Tibial nerve (tissue), 4 donors: ENCODE measurements at regions not wholly inside any gene's neighbourhood (a gene's known extent, or its start where the extent isn't known, plus 50 kb on each side); places are given as distances from the start of the nearest gene placed in this dataset.

Experiments used
- DNase-seq, 2 donors: peaks; one replicate each; pipeline ENCODE4 v3.0.0-alpha.2; 2019; ENCODE audit warnings: low spot score in 2 of 2
- H3K27ac ChIP-seq, 4 donors: fragments of 200-600 bp; sonication (generic) in 3 of 4; one replicate each; pipeline ENCODE4 v1.5.1; 2017 to 2019; ENCODE audit warnings: mild to moderate bottlenecking in 1 of 4
- H3K27me3 ChIP-seq, 2 donors: fragments of 200-600 bp; sonication (generic) in 1 of 2; one replicate each; pipeline versions ENCODE4 v1.5.1 to v1.6.0; 2017 to 2019
- H3K36me3 ChIP-seq, 3 donors: fragments of 200-600 bp; sonication (generic); one replicate each; pipeline ENCODE4 v1.5.1; 2018 to 2019
- H3K4me1 ChIP-seq, 4 donors: fragments of 200-600 bp; sonication (generic) in 3 of 4; one replicate each; pipeline ENCODE4 v1.5.1; 2017 to 2019
- H3K4me3 ChIP-seq, 4 donors: fragments of 200-600 bp; sonication (generic) in 3 of 4; one replicate each; pipeline ENCODE4 v1.5.1; 2017 to 2019; ENCODE audit warnings: mild to moderate bottlenecking in 1 of 4, moderate library complexity in 1 of 4
- H3K9me3 ChIP-seq, 4 donors: fragments of 200-600 bp; sonication (generic) in 3 of 4; one replicate each; pipeline ENCODE4 v1.5.1; 2017 to 2019
- CTCF ChIP-seq, 5 experiments: fragments of 200-600 bp in 3 of 5; fragments of 450-650 bp in 2 of 5; sonication (generic) in 3 of 5; IDR thresholded peaks; one replicate each; pipeline ENCODE4 v1.5.1; 2016 to 2019; ENCODE audit warnings: antibody characterized with exemption in 5 of 5, mild to moderate bottlenecking in 3 of 5, moderate library complexity in 2 of 5
- EP300 ChIP-seq, 2 donors: sonication (generic); formaldehyde crosslinking; IDR thresholded peaks; one replicate each; pipeline ENCODE4 v1.6.1; 2017; ENCODE audit warnings: antibody characterized with exemption in 2 of 2, mild to moderate bottlenecking in 1 of 2
- POLR2A ChIP-seq, 2 donors: fragments of 450-650 bp; IDR thresholded peaks; one replicate each; pipeline ENCODE4 v1.6.1; 2017; ENCODE audit warnings: antibody characterized with exemption in 2 of 2, mild to moderate bottlenecking in 2 of 2, moderate library complexity in 2 of 2
- WGBS, 2 donors: methylation state at CpG; one replicate each; pipeline ENCODE4 v1.1.5; 2018; 5-methylcytosine and 5-hydroxymethylcytosine counted together

DNA sequence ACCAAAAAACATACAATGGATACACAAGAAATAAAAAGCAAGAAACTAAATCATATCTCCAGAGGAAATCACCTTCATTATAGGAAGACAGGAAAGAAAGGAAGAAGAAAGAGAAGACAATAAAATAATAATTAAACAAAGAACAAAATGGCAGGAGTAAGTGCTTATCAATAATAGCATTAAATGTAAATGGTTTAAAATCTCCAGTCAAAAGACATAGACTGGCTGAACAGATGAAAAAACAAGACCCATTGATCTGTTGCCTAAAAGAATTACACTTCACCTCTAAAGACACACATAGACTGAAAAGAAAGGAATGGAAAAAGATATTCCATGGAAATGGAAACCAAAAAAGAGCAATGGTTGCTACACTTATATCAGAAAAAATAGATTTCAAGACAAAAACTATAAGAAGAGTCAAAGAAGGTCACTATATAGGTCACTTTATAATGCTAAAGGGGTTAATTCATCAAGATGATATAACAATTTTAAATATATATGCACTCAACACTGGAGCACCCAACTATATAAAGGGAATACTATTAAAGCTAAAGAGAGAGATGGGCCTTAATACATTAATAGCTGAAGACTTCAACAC is 118.4 kb upstream of the SESN3 start:
- H3K27ac ChIP-seq, result no peak overlapping the region
- H3K9me3 ChIP-seq, result peaks cover 0 to 7% (median 0%) of the 10 kb centered on the region in 4 donors
- no peaks in the 10 kb centered on the region for H3K27me3 ChIP-seq
- TF ChIP-seq POLR2A (IDR thresholded peaks at IDR 0.05) (no peak), EP300 (IDR thresholded peaks at IDR 0.05) (no peak), CTCF (IDR thresholded peaks at IDR 0.05) (no peak)
- H3K36me3 ChIP-seq, result no peaks in the 10 kb centered on the region
- peaks cover 0 to 3% (median 0%) of the 10 kb centered on the region in 4 donors for H3K4me1 ChIP-seq
- no peak overlapping the region for H3K4me3 ChIP-seq
- no peak for DNase-seq

DNA sequence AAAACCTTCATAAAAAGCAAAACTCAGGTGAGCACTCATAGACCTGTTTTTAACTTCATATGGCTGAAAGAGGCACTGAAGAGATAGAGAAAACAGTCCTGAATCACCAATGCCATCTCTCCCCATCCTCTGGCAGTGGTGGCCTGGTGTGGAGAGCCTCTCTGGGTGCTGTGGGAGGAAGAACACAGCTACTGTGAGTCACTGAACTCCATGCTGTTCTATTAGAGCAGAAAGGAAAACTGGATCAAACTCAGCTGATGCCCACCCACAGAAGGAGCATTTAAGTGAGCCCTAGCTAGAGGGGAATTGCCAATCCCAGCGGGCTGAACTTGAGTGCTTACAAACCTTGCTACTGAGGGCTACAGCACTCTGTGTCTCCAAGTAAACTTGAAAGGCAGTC is 115.3 kb upstream of the SESN3 start:
- H3K27me3 ChIP-seq, result no peaks in the 10 kb centered on the region
- TF ChIP-seq CTCF (IDR thresholded peaks at IDR 0.05), result no peak
- TF ChIP-seq EP300 (IDR thresholded peaks at IDR 0.05), result no peak
- no peak for TF ChIP-seq POLR2A (IDR thresholded peaks at IDR 0.05)
- H3K9me3 ChIP-seq, result peaks cover 0 to 7% (median 0%) of the 10 kb centered on the region in 4 donors
- DNase-seq, result no peak
- H3K27ac ChIP-seq, result no peak overlapping the region
- H3K4me1 ChIP-seq, result peaks cover 0 to 7% (median 0%) of the 10 kb centered on the region in 4 donors
- WGBS, 2 donors, result 100% methylated on average over 1 of the region's 1 CpG
- no peaks in the 10 kb centered on the region for H3K36me3 ChIP-seq
- no peak overlapping the region for H3K4me3 ChIP-seq

- H3K27me3 ChIP-seq, result no peaks in the 10 kb centered on the region
- DNase-seq, result no peak
- peaks cover 0 to 7% (median 0%) of the 10 kb centered on the region in 4 donors for H3K9me3 ChIP-seq
These were observed 114.6 kb upstream of the SESN3 start for GRCh38 chr11:95345651-95346050.

DNA sequence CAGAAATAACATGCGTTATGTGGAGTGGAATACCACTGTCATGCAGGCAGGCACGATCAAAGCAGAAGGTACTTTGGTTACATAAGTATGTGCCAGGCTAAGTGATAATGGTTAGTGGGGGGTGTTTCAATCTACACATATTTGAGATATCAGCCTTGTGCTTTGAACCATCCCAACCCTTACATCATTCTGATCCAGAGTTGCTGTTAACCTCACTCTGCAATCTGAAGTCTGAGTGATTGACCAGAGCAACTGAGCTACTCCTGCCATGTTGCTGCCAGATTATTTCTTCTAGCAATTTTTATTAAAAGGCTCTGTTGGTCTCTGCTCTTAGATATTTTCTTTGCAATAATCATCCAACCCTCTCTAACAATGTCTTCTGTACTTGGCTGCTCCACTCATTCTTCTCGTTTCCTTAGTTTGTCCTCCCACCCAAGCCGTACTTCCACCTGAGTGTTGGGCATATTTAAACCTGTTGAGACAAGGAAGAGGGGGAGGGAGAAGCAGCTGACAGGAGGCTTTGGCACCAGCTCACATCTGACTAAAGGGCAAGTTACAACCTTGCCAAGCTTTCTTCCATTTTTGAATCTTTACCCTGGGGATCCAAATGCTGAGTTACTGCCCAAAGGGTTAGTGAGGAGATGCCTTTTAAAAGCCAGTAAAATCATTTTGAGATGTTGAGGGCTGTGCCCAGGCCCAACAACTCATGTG is 114.1 kb upstream of the SESN3 start:
- H3K9me3 ChIP-seq, result peaks cover 0 to 7% (median 0%) of the 10 kb centered on the region in 4 donors
- H3K27me3 ChIP-seq, result no peaks in the 10 kb centered on the region
- no peak for TF ChIP-seq POLR2A (IDR thresholded peaks at IDR 0.05)
- TF ChIP-seq CTCF (IDR thresholded peaks at IDR 0.05), result no peak
- no peak for TF ChIP-seq EP300 (IDR thresholded peaks at IDR 0.05)
- peaks cover 0 to 19% (median 1%) of the 10 kb centered on the region in 4 donors for H3K4me1 ChIP-seq
- no peaks in the 10 kb centered on the region for H3K36me3 ChIP-seq
- WGBS, 2 donors, result 85 to 94% methylated on average over 4 of the region's 4 CpGs
- no peak overlapping the region for H3K4me3 ChIP-seq
- H3K27ac ChIP-seq, result no peak overlapping the region
- no peak for DNase-seq

More at GRCh38 chr11:95345651-95346050, 114.6 kb upstream of the SESN3 start:
- Histone ChIP-seq H3K4me3 (no peak overlapping the region), H3K4me1 (peaks cover 0 to 13% (median 0%) of the 10 kb centered on the region in 4 donors), H3K27ac (no peak overlapping the region), H3K36me3 (no peaks in the 10 kb centered on the region)
- TF ChIP-seq CTCF (IDR thresholded peaks at IDR 0.05) (no peak), POLR2A (IDR thresholded peaks at IDR 0.05) (no peak)

DNA sequence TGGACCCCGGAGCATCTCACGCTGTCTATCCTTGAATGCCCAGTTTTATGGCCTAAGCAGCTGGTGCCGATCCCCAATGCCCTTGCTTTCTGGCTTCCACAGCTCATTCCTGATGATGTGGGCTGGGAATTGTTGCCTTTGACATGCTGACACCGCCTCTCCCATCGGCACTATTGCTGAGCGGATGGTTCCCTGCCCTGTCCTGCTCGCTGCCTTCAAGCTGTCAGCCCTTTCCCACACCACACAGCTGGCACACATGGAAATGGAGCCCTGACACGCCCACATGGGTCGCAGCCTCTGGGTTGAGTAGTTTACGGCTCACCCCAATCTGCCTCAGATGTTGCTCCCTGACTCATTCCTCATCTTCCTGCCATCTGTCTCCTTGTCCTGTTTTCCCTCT is 110.2 kb upstream of the SESN3 start:
- Histone ChIP-seq H3K36me3 (no peaks in the 10 kb centered on the region), H3K27me3 (no peaks in the 10 kb centered on the region), H3K27ac (peak overlapping the region in 2 of 4 donors; percentile 88 to 92), H3K4me1 (peaks cover 0 to 51% (median 30%) of the 10 kb centered on the region in 4 donors), H3K9me3 (no peaks in the 10 kb centered on the region), H3K4me3 (no peak overlapping the region)
- no peak for DNase-seq
- TF ChIP-seq CTCF (IDR thresholded peaks at IDR 0.05) (no peak), POLR2A (IDR thresholded peaks at IDR 0.05) (no peak), EP300 (IDR thresholded peaks at IDR 0.05) (no peak)
- 46 to 51% methylated on average over 10 of the region's 10 CpGs for WGBS, 2 donors
